Uterus (tissue), 2 donors: ENCODE measurements at regions not wholly inside any gene's neighbourhood (a gene's known extent, or its start where the extent isn't known, plus 50 kb on each side); places are given as distances from the start of the nearest gene placed in this dataset.
"Not testable (repeated sequence)": the region's sequence is repeated elsewhere in the genome, so short reads cannot be mapped to it uniquely, and the experiment has no call there.

ENCODE experiments used
- POLR2A ChIP-seq, 2 donors: fragments of 450-650 bp; IDR thresholded peaks; one replicate each; pipeline ENCODE4 v1.6.1; 2016; ENCODE audit warnings: antibody characterized with exemption in 2 of 2, mild to moderate bottlenecking in 1 of 2, moderate library complexity in 1 of 2
- TF ChIP-seq, protein P1 (sequence below), 4 experiments: fragments of 200-600 bp in 2 of 4; fragments of 450-650 bp in 2 of 4; sonication (generic) in 2 of 4; IDR thresholded peaks; one replicate each; pipeline ENCODE4 v1.5.1; 2016 to 2019; ENCODE audit warnings: antibody characterized with exemption in 4 of 4, mild to moderate bottlenecking in 2 of 4, moderate library complexity in 1 of 4

DNA sequence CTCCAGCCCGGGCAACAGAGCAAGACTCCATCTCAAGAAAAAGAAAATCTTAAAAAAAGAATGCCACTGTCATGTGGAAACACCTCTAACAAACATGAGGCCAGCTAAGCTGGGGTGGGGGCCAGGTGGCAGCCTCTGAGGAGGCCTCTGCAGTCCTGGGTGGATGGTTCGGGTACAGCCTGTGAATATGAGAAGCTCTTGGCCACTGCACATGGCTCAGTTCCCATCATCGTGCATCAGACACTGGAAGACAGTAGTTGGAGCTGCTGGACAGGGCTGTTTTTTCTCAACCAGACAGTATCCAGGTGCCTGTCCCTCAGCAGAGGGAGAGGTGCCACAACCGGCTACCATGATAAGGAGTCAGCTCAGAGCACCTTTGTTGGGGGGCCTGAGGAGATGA, 67.9 kb upstream of the PLGLB2 start:
- TF ChIP-seq, protein P1, sequence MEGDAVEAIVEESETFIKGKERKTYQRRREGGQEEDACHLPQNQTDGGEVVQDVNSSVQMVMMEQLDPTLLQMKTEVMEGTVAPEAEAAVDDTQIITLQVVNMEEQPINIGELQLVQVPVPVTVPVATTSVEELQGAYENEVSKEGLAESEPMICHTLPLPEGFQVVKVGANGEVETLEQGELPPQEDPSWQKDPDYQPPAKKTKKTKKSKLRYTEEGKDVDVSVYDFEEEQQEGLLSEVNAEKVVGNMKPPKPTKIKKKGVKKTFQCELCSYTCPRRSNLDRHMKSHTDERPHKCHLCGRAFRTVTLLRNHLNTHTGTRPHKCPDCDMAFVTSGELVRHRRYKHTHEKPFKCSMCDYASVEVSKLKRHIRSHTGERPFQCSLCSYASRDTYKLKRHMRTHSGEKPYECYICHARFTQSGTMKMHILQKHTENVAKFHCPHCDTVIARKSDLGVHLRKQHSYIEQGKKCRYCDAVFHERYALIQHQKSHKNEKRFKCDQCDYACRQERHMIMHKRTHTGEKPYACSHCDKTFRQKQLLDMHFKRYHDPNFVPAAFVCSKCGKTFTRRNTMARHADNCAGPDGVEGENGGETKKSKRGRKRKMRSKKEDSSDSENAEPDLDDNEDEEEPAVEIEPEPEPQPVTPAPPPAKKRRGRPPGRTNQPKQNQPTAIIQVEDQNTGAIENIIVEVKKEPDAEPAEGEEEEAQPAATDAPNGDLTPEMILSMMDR (IDR thresholded peaks at IDR 0.05): not testable (repeated sequence)
- not testable (repeated sequence) for TF ChIP-seq POLR2A (IDR thresholded peaks at IDR 0.05)
